SK-N-SH (cell line): ENCODE measurements at regions not wholly inside any gene's neighbourhood (a gene's known extent, or its start where the extent isn't known, plus 50 kb on each side); places are given as distances from the start of the nearest gene placed in this dataset.

Source experiments
- CTCF ChIA-PET: fragments of 300-600, 350-600 bp; formaldehyde crosslinking; extraction: SDS; loops from one replicate; lab custom pipeline; 2021; lab: Yijun Ruan, JAX
- POLR2A ChIA-PET: fragments of 350-600 bp; sonication (Branson Sonifier 250); formaldehyde crosslinking; extraction: SDS; loops from one replicate; lab custom pipeline; 2020; ENCODE audit warnings: antibody characterized with exemption, inconsistent platforms; lab: Yijun Ruan, JAX
- DNase-seq: peaks from one replicate; pipeline ENCODE4 v3.0.0; 2012
- H2AFZ ChIP-seq: fragments of 200-600 bp; sonication (generic); 2 replicates; pipeline ENCODE4 v1.8.1; 2016; ENCODE audit warnings: antibody characterized with exemption, mild to moderate bottlenecking, low read depth
- H3F3A ChIP-seq: fragments of 200-600 bp; sonication (generic); replicated peaks from 2 replicates; pipeline ENCODE3; 2016; ENCODE audit warnings: antibody characterized with exemption, mild to moderate bottlenecking; ENCODE audit not compliant: insufficient read depth
- H3K27ac ChIP-seq, 2 experiments: fragments of 200-500 bp in 1 of 2; fragments of 200-600 bp in 1 of 2; sonication (Bioruptor generic) in 1 of 2; sonication (generic), shearing (Covaris generic) in 1 of 2; 2 replicates each; pipeline versions ENCODE4 v1.5.1 to v1.6.1; 2014 to 2016; ENCODE audit warnings: low read depth in 2 of 2, inconsistent platforms in 1 of 2, low read length in 1 of 2, mild to moderate bottlenecking in 1 of 2, mixed read lengths in 1 of 2
- H3K27me3 ChIP-seq: fragments of 200-600 bp; sonication (generic), shearing (Covaris generic); 2 replicates; pipeline ENCODE4 v1.6.1; 2016; ENCODE audit warnings: mixed run types; ENCODE audit not compliant: insufficient read depth
- H3K36me3 ChIP-seq, 2 experiments: fragments of 200-500 bp in 1 of 2; fragments of 200-600 bp in 1 of 2; sonication (Bioruptor generic) in 1 of 2; sonication (generic) in 1 of 2; replicated peaks in 1 of 2; 2 replicates each; pipeline versions ENCODE3 to v1.5.1; 2014 to 2016; ENCODE audit warnings: low read length in 1 of 2, mild to moderate bottlenecking in 1 of 2; ENCODE audit not compliant: insufficient read depth in 2 of 2, control insufficient read depth in 1 of 2
- H3K4me1 ChIP-seq, 2 experiments: fragments of 200-500 bp in 1 of 2; fragments of 200-600 bp in 1 of 2; sonication (Bioruptor generic) in 1 of 2; sonication (generic), shearing (Covaris generic) in 1 of 2; 2 replicates each; pipeline versions ENCODE4 v1.5.1 to v1.6.1; 2014 to 2016; ENCODE audit warnings: low read depth in 1 of 2, low read length in 1 of 2, mixed run types in 1 of 2; ENCODE audit not compliant: insufficient read depth in 2 of 2, control insufficient read depth in 1 of 2
- H3K4me2 ChIP-seq: fragments of 200-600 bp; sonication (generic), shearing (Covaris generic); 2 replicates; pipeline ENCODE4 v1.6.1; 2017; ENCODE audit warnings: mixed run types
- H3K4me3 ChIP-seq, 2 experiments: fragments of 200-500 bp in 1 of 2; fragments of 200-600 bp in 1 of 2; sonication (Bioruptor generic) in 1 of 2; sonication (generic), shearing (Covaris generic) in 1 of 2; 2 replicates each; pipeline versions ENCODE4 v1.5.1 to v1.8.1; 2014 to 2016; ENCODE audit warnings: low read depth in 2 of 2, inconsistent platforms in 1 of 2, low read length in 1 of 2, mild to moderate bottlenecking in 1 of 2, mixed read lengths in 1 of 2, moderate library complexity in 1 of 2
- H3K79me2 ChIP-seq: fragments of 200-600 bp; sonication (generic); 2 replicates; pipeline ENCODE4 v1.8.1; 2017; ENCODE audit warnings: mild to moderate bottlenecking; ENCODE audit not compliant: insufficient read depth
- H3K9ac ChIP-seq: fragments of 200-600 bp; sonication (generic); 2 replicates; pipeline ENCODE4 v1.6.1; 2017; ENCODE audit warnings: mixed run types
- H3K9me2 ChIP-seq: fragments of 200-600 bp; sonication (generic); 2 replicates; pipeline ENCODE4 v1.6.1; 2017; ENCODE audit warnings: mixed run types
- H3K9me3 ChIP-seq: fragments of 200-600 bp; sonication (generic); 2 replicates; pipeline ENCODE4 v1.6.1; 2017; ENCODE audit warnings: mixed run types, mild to moderate bottlenecking, moderate library complexity
- H4K20me1 ChIP-seq: fragments of 200-600 bp; sonication (generic); 2 replicates; pipeline ENCODE4 v1.6.1; 2017; ENCODE audit warnings: mild to moderate bottlenecking, mixed run types; ENCODE audit not compliant: insufficient read depth
- CHD2 ChIP-seq: fragments of 150-350 bp; IDR thresholded peaks from 2 replicates; pipeline ENCODE4 v1.6.1; 2018; ENCODE audit warnings: low read length; ENCODE audit not compliant: partially characterized antibody
- ELF1 ChIP-seq: IDR thresholded peaks from 2 replicates; pipeline ENCODE4 v1.4.0; 2012
- EP300 ChIP-seq, 2 experiments: IDR thresholded peaks; 2 replicates each; pipeline versions ENCODE4 v1.4.0 to v1.6.1; 2012; ENCODE audit warnings: borderline replicate concordance in 1 of 2, low read depth in 1 of 2, low read length in 1 of 2
- FOXJ3 ChIP-seq: sonication (generic); formaldehyde crosslinking; IDR thresholded peaks from 2 replicates; pipeline ENCODE4 v1.5.1; 2020; ENCODE audit warnings: mild to moderate bottlenecking, missing genetic modification reagents
- GABPA ChIP-seq: IDR thresholded peaks from 2 replicates; pipeline ENCODE4 v1.4.0; 2012; ENCODE audit warnings: low read depth, mild to moderate bottlenecking
- JUND ChIP-seq: IDR thresholded peaks from 2 replicates; pipeline ENCODE4 v1.4.0; 2012
- NFIC ChIP-seq: IDR thresholded peaks from 2 replicates; pipeline ENCODE4 v1.4.0; 2012; ENCODE audit warnings: borderline replicate concordance
- NRF1 ChIP-seq: IDR thresholded peaks from 2 replicates; pipeline ENCODE4 v1.6.1; 2012; ENCODE audit warnings: low read depth, mild to moderate bottlenecking, low read length
- POLR2AphosphoS5 ChIP-seq: IDR thresholded peaks from 2 replicates; pipeline ENCODE4 v1.6.1; 2012; ENCODE audit warnings: low read depth, low read length
- RAD21 ChIP-seq: IDR thresholded peaks from 2 replicates; pipeline ENCODE4 v1.6.1; 2012; ENCODE audit warnings: mild to moderate bottlenecking, low read length
- RFX5 ChIP-seq: IDR thresholded peaks from 2 replicates; pipeline ENCODE4 v1.6.1; 2012; ENCODE audit warnings: mild to moderate bottlenecking, improper control_type of control experiment, low read length
- RXRA ChIP-seq: IDR thresholded peaks from 2 replicates; pipeline ENCODE4 v1.4.0; 2012; ENCODE audit warnings: low read depth, mild to moderate bottlenecking, borderline replicate concordance
- SIN3A ChIP-seq: IDR thresholded peaks from 2 replicates; pipeline ENCODE4 v1.6.1; 2012; ENCODE audit warnings: low read depth, mild to moderate bottlenecking, low read length, moderate library complexity, borderline replicate concordance
- SMC3 ChIP-seq: IDR thresholded peaks from 2 replicates; pipeline ENCODE4 v1.6.1; 2012; ENCODE audit warnings: low read depth, low read length, improper control_type of control experiment
- TAF1 ChIP-seq: IDR thresholded peaks from 2 replicates; pipeline ENCODE4 v1.6.1; 2012; ENCODE audit warnings: low read depth, mild to moderate bottlenecking, low read length, moderate library complexity, borderline replicate concordance
- TCF12 ChIP-seq: IDR thresholded peaks from 2 replicates; pipeline ENCODE4 v1.4.0; 2012
- TEAD4 ChIP-seq: IDR thresholded peaks from 2 replicates; pipeline ENCODE4 v1.4.0; 2012; ENCODE audit warnings: mild to moderate bottlenecking, borderline replicate concordance; ENCODE audit not compliant: insufficient read depth
- WGBS: methylation state at CpG from one replicate; pipeline ENCODE4 v1.1.6; 2017; ENCODE audit warnings: low lambda C conversion rate; 5-methylcytosine and 5-hydroxymethylcytosine counted together
- TF ChIP-seq, protein P1 (sequence below): fragments of 150-350 bp; IDR thresholded peaks from 2 replicates; pipeline ENCODE4 v1.6.1; 2016; ENCODE audit warnings: mild to moderate bottlenecking, low read depth, low read length
- TF ChIP-seq, protein P2 (sequence below): IDR thresholded peaks from 2 replicates; pipeline ENCODE4 v1.4.0; 2012; ENCODE audit warnings: low read depth
- TF ChIP-seq, protein P3 (sequence below): IDR thresholded peaks from 2 replicates; pipeline ENCODE4 v1.4.0; 2012; ENCODE audit warnings: low read depth, borderline replicate concordance

DNA sequence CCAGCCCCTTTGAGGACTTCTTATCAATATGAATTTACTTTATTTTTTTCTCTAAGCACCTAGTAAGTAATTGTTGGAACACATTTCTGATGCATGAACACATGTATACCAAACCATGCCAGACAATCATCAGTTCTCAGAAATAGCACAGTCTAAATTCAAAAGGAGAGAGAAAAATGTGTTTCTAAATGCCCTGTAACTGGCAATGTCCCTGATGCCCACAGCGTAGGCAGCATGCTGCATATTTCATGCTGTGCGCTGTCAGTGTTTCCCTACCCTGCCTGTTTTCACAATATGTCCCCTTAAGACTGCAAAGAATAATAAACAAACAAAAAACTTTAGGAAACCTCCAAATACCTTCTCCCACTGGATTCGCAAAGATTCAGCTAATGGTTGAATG, 881.0 kb upstream of the CHAC2 start:
- H3K79me2 ChIP-seq, result no peaks in the 10 kb centered on the region
- H3K9me3 ChIP-seq, result no peaks in the 10 kb centered on the region
- CTCF ChIA-PET, result no interaction called here
- no peak overlapping the region for H3K4me2 ChIP-seq
- H3F3A ChIP-seq, result no peaks in the 10 kb centered on the region
- H3K36me3 ChIP-seq, result no peaks in the 10 kb centered on the region
- TF ChIP-seq TAF1, result no peak
- TF ChIP-seq SMC3, result no peak
- no peak for TF ChIP-seq POLR2AphosphoS5
- TF ChIP-seq NRF1, result no peak
- TF ChIP-seq CHD2, result no peak
- TF ChIP-seq ELF1, result no peak
- TF ChIP-seq RFX5, result no peak
- TF ChIP-seq TEAD4, result no peak
- TF ChIP-seq, protein P1, sequence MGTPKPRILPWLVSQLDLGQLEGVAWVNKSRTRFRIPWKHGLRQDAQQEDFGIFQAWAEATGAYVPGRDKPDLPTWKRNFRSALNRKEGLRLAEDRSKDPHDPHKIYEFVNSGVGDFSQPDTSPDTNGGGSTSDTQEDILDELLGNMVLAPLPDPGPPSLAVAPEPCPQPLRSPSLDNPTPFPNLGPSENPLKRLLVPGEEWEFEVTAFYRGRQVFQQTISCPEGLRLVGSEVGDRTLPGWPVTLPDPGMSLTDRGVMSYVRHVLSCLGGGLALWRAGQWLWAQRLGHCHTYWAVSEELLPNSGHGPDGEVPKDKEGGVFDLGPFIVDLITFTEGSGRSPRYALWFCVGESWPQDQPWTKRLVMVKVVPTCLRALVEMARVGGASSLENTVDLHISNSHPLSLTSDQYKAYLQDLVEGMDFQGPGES, result no peak
- no peak for TF ChIP-seq EP300 (IDR thresholded peaks at IDR 0.05; ENCODE audit: borderline replicate concordance in 1 of 2, low read depth in 1 of 2, low read length in 1 of 2)
- TF ChIP-seq SIN3A, result no peak
- TF ChIP-seq GABPA, result no peak
- no peak for TF ChIP-seq NFIC
- TF ChIP-seq, protein P2, sequence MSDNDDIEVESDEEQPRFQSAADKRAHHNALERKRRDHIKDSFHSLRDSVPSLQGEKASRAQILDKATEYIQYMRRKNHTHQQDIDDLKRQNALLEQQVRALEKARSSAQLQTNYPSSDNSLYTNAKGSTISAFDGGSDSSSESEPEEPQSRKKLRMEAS, result no peak
- TF ChIP-seq FOXJ3 (CRISPR knock-in tag), result no peak
- no peak for TF ChIP-seq JUND
- TF ChIP-seq, protein P3, sequence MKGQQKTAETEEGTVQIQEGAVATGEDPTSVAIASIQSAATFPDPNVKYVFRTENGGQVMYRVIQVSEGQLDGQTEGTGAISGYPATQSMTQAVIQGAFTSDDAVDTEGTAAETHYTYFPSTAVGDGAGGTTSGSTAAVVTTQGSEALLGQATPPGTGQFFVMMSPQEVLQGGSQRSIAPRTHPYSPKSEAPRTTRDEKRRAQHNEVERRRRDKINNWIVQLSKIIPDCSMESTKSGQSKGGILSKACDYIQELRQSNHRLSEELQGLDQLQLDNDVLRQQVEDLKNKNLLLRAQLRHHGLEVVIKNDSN, result no peak
- no peak for TF ChIP-seq TCF12
- no peak for TF ChIP-seq RXRA
- H3K4me3 ChIP-seq, result no peak overlapping the region
- 23% methylated on average over 3 of the region's 3 CpGs for WGBS
- H3K4me1 ChIP-seq, result no peaks in the 10 kb centered on the region
- POLR2A ChIA-PET, result no interaction called here
- no peaks in the 10 kb centered on the region for H3K27me3 ChIP-seq
- no peak overlapping the region for H3K9ac ChIP-seq
- no peak overlapping the region for H2AFZ ChIP-seq
- no peak for DNase-seq
- H3K9me2 ChIP-seq, result no peaks in the 10 kb centered on the region
- no peaks in the 10 kb centered on the region for H4K20me1 ChIP-seq
- H3K27ac ChIP-seq, result no peak overlapping the region

DNA sequence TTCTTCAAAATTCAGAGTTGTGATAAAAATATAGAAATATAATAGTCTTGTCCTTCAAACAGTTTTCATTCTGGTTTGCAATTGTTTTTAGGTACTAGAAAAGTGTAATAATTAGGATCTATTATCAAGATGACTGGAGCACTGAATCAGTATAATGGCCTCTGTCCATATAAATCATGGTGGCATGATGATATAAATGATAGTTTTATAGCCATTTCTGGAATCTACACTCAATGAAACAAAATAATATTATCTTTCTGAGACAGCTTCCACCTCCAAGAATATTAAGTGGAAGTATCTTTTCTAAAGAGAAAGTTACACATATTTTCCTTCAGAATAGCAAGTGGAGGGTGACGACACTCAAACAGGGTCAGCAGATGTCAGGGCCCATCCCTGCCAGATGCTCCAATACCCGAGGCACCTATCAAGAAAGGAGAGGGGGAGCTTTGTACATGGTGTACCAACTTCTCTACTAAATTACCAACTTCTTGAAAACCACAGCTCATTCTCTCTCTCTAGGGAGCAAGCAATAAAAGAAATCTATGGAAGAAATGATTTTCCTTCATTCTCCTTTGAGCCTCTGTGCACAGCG, 882.7 kb upstream of the CHAC2 start:
- ChIA-PET CTCF (interaction anchor here (0.6 kb wide), 1 partner anchor 161 kb away, joined by 3 read pairs; no protein-coding TSS in a partner anchor), POLR2A (no interaction called here)
- no peak for DNase-seq
- no peak overlapping the region for H3K4me2 ChIP-seq
- no peaks in the 10 kb centered on the region for H3F3A ChIP-seq
- H2AFZ ChIP-seq, result no peak overlapping the region
- H3K27ac ChIP-seq, result no peak overlapping the region
- H3K27me3 ChIP-seq, result no peaks in the 10 kb centered on the region
- no peaks in the 10 kb centered on the region for H3K36me3 ChIP-seq
- no peaks in the 10 kb centered on the region for H3K9me3 ChIP-seq
- no peak overlapping the region for H3K9ac ChIP-seq
- no peaks in the 10 kb centered on the region for H3K79me2 ChIP-seq
- no peaks in the 10 kb centered on the region for H3K9me2 ChIP-seq
- H3K4me3 ChIP-seq, result no peak overlapping the region
- no peaks in the 10 kb centered on the region for H3K4me1 ChIP-seq
- 2% methylated on average over 3 of the region's 3 CpGs for WGBS
- no peak for TF ChIP-seq RAD21
- TF ChIP-seq, all 33 proteins: peak for 0
- no peaks in the 10 kb centered on the region for H4K20me1 ChIP-seq
